Sigmoid colon (tissue), 6 donors: ENCODE measurements at regions not wholly inside any gene's neighbourhood (a gene's known extent, or its start where the extent isn't known, plus 50 kb on each side); places are given as distances from the start of the nearest gene placed in this dataset.

ENCODE experiments used
- DNase-seq: peaks from one replicate; pipeline ENCODE4 v3.0.0-alpha.2; 2019
- H3K27ac ChIP-seq, 4 donors: fragments of 200-600 bp; sonication (generic); one replicate each; pipeline ENCODE4 v1.5.1; 2016 to 2019; ENCODE audit warnings: mild to moderate bottlenecking in 1 of 4
- H3K27me3 ChIP-seq, 3 donors: fragments of 200-600 bp; sonication (generic); one replicate each; pipeline ENCODE4 v1.5.1; 2019; ENCODE audit warnings: mild to moderate bottlenecking in 1 of 3
- H3K36me3 ChIP-seq, 4 donors: fragments of 200-600 bp; sonication (generic); one replicate each; pipeline ENCODE4 v1.5.1; 2016 to 2019
- H3K4me1 ChIP-seq, 4 donors: fragments of 200-600 bp; sonication (generic); one replicate each; pipeline ENCODE4 v1.5.1; 2017 to 2019
- H3K4me3 ChIP-seq, 4 donors: fragments of 200-600 bp; sonication (generic); one replicate each; pipeline ENCODE4 v1.5.1; 2017 to 2019; ENCODE audit warnings: mild to moderate bottlenecking in 2 of 4, moderate library complexity in 1 of 4
- H3K9me3 ChIP-seq, 4 donors: fragments of 200-600 bp in 3 of 4; sonication (generic) in 3 of 4; one replicate each; pipeline versions ENCODE4 v1.5.1 to v1.6.1; 2013 to 2019
- CTCF ChIP-seq, 4 experiments: fragments of 450-650 bp in 3 of 4; fragments of 200-600 bp in 1 of 4; IDR thresholded peaks; one replicate each; pipeline ENCODE4 v1.5.1; 2016 to 2019; ENCODE audit warnings: antibody characterized with exemption in 4 of 4, mild to moderate bottlenecking in 3 of 4, moderate library complexity in 2 of 4
- EP300 ChIP-seq, 4 donors: sonication (generic); formaldehyde crosslinking; IDR thresholded peaks; one replicate each; pipeline ENCODE4 v1.6.1; 2017; ENCODE audit warnings: antibody characterized with exemption in 4 of 4
- POLR2A ChIP-seq, 2 donors: fragments of 450-650 bp; IDR thresholded peaks; one replicate each; pipeline ENCODE4 v1.6.1; 2016; ENCODE audit warnings: antibody characterized with exemption in 2 of 2, mild to moderate bottlenecking in 2 of 2, moderate library complexity in 2 of 2
- POLR2AphosphoS5 ChIP-seq, 4 donors: sonication (generic); formaldehyde crosslinking; IDR thresholded peaks; one replicate each; pipeline ENCODE4 v1.6.1; 2017; ENCODE audit warnings: antibody characterized with exemption in 4 of 4
- WGBS, 2 donors: extraction: QIAGEN DNeasy Blood & Tissue Kit; methylation state at CpG; one replicate each; pipeline ENCODE4 v1.1.7; 2013; 5-methylcytosine and 5-hydroxymethylcytosine counted together
- intact Hi-C: fragments of 100-400 bp; cut with DNase I; formaldehyde crosslinking; loops from one replicate; pipeline ENCODE4 v1.15.1; 2023
- donor health status: healthy with polysubstance abuse.
- donor health status: healthy.

GRCh38 chr14:42555365-42555764 lies 948.7 kb downstream of the LRFN5 start:
- H3K4me3 ChIP-seq, result no peak overlapping the region
- 81 to 85% methylated on average over 2 of the region's 2 CpGs for WGBS, 2 donors
- no peak for TF ChIP-seq POLR2A (IDR thresholded peaks at IDR 0.05)
- no peak for TF ChIP-seq POLR2AphosphoS5 (IDR thresholded peaks at IDR 0.05)
- no peak for TF ChIP-seq EP300 (IDR thresholded peaks at IDR 0.05)
- TF ChIP-seq CTCF (IDR thresholded peaks at IDR 0.05), result no peak

GRCh38 chr14:42554091-42554490 lies 947.4 kb downstream of the LRFN5 start:
- DNase-seq, result no peak
- 91% methylated on average over 2 of the region's 2 CpGs for whole genome bisulfite sequencing, 2 donors
- H3K27ac ChIP-seq, result no peak overlapping the region
- H3K4me1 ChIP-seq, result peaks cover 0 to 17% (median 5%) of the 10 kb centered on the region in 4 donors
- H3K36me3 ChIP-seq, result no peaks in the 10 kb centered on the region
- H3K9me3 ChIP-seq, result no peaks in the 10 kb centered on the region
- no peak overlapping the region for H3K4me3 ChIP-seq
- no peaks in the 10 kb centered on the region for H3K27me3 ChIP-seq
- no peak for TF ChIP-seq POLR2A (IDR thresholded peaks at IDR 0.05)
- no peak for TF ChIP-seq EP300 (IDR thresholded peaks at IDR 0.05)
- no peak for TF ChIP-seq POLR2AphosphoS5 (IDR thresholded peaks at IDR 0.05)
- TF ChIP-seq CTCF (IDR thresholded peaks at IDR 0.05), result no peak
- intact Hi-C loops, result no loop called here

More at GRCh38 chr14:42555365-42555764, 948.7 kb downstream of the LRFN5 start:
- H3K27ac ChIP-seq, result no peak overlapping the region
- DNase-seq, result no peak
- intact Hi-C loops, result no loop called here
- H3K9me3 ChIP-seq, result no peaks in the 10 kb centered on the region
- H3K27me3 ChIP-seq, result no peaks in the 10 kb centered on the region
- no peaks in the 10 kb centered on the region for H3K36me3 ChIP-seq
- peaks cover 0 to 17% (median 5%) of the 10 kb centered on the region in 4 donors for H3K4me1 ChIP-seq

DNA sequence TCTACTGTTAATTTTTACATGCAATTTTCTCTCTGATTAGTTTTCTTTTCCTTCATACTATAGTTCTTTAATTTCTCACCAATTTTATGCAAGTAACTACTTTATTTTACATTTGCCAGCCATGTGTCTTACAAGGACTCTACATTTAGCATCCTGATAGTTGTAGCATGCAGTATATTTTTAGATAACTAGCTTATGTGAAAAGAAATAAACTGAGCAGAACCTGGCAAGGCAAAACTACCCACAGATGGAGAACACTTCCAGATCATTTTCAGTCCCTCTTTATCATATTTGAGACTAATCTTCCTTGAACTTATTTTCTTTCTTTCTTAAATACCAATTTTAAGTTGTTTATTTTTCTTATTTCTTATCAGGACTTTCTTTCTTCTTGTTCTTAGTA lies 943.6 kb downstream of the LRFN5 start:
- H3K27ac ChIP-seq, result no peak overlapping the region
- H3K27me3 ChIP-seq, result no peaks in the 10 kb centered on the region
- TF ChIP-seq CTCF (IDR thresholded peaks at IDR 0.05), result no peak
- TF ChIP-seq EP300 (IDR thresholded peaks at IDR 0.05), result no peak
- TF ChIP-seq POLR2A (IDR thresholded peaks at IDR 0.05), result no peak
- TF ChIP-seq POLR2AphosphoS5 (IDR thresholded peaks at IDR 0.05), result no peak
- H3K36me3 ChIP-seq, result no peaks in the 10 kb centered on the region
- peaks cover 0 to 2% (median 0%) of the 10 kb centered on the region in 4 donors for H3K9me3 ChIP-seq
- H3K4me1 ChIP-seq, result peaks cover 0 to under 1% (median 0%) of the 10 kb centered on the region in 4 donors
- no peak for DNase-seq
- intact Hi-C loops, result no loop called here
- H3K4me3 ChIP-seq, result no peak overlapping the region

DNA sequence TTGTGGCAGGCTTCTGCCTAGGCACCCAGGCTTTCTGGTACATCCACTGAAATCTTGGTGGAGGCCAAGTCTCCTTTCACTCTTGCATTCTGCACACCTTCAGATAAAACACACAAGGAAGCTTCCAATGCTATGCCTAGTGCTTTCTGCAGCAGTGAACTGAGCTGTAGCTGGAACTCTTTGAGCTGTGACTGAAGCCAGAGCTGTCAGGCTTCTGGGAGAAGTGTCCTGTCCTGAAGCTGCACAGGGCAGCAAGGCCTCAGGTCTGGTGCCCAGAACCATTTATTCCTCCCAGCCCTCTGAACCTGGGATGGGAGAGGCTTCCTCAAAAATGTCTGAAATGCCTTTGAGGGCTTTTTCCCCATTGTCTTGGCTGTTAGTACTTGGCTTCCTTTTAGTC lies 941.7 kb downstream of the LRFN5 start:
- DNase-seq, result no peak
- Histone ChIP-seq H3K4me3 (no peak overlapping the region), H3K4me1 (no peaks in the 10 kb centered on the region), H3K27ac (no peak overlapping the region), H3K9me3 (peaks cover 0 to 2% (median 0%) of the 10 kb centered on the region in 4 donors), H3K27me3 (no peaks in the 10 kb centered on the region), H3K36me3 (no peaks in the 10 kb centered on the region)
- TF ChIP-seq CTCF (IDR thresholded peaks at IDR 0.05) (no peak), EP300 (IDR thresholded peaks at IDR 0.05) (no peak), POLR2AphosphoS5 (IDR thresholded peaks at IDR 0.05) (no peak), POLR2A (IDR thresholded peaks at IDR 0.05) (no peak)
- intact Hi-C loops, result no loop called here

GRCh38 chr14:42545636-42546035 lies 939.0 kb downstream of the LRFN5 start:
- H3K27ac ChIP-seq, result no peak overlapping the region
- no peaks in the 10 kb centered on the region for H3K36me3 ChIP-seq
- no peaks in the 10 kb centered on the region for H3K4me1 ChIP-seq
- no peak for DNase-seq
- H3K9me3 ChIP-seq, result peaks cover 0 to 2% (median 0%) of the 10 kb centered on the region in 4 donors
- TF ChIP-seq EP300 (IDR thresholded peaks at IDR 0.05) (no peak), POLR2AphosphoS5 (IDR thresholded peaks at IDR 0.05) (no peak), POLR2A (IDR thresholded peaks at IDR 0.05) (no peak), CTCF (IDR thresholded peaks at IDR 0.05) (no peak)
- no peaks in the 10 kb centered on the region for H3K27me3 ChIP-seq
- intact Hi-C loops, result no loop called here
- H3K4me3 ChIP-seq, result no peak overlapping the region
- 43 to 56% methylated on average over 2 of the region's 2 CpGs for WGBS, 2 donors
